K562 (cell line): ENCODE measurements at regions not wholly inside any gene's neighbourhood (a gene's known extent, or its start where the extent isn't known, plus 50 kb on each side); places are given as distances from the start of the nearest gene placed in this dataset.

Source experiments
- AFF4 ChIP-seq: sonication (generic); formaldehyde crosslinking; IDR thresholded peaks from 2 replicates; pipeline ENCODE4 v1.8.0; 2023; ENCODE audit warnings: mild to moderate bottlenecking, missing genetic modification reagents
- HNRNPL ChIP-seq: fragments of 200-400 bp; formaldehyde crosslinking; IDR thresholded peaks from 2 replicates; pipeline ENCODE4 v1.6.1; 2017; ENCODE audit warnings: low read depth, mild to moderate bottlenecking, low read length
- PRDM10 ChIP-seq: fragments of 450-650 bp; IDR thresholded peaks from 2 replicates; pipeline ENCODE4 v1.6.1; 2018; ENCODE audit not compliant: partially characterized antibody

DNA sequence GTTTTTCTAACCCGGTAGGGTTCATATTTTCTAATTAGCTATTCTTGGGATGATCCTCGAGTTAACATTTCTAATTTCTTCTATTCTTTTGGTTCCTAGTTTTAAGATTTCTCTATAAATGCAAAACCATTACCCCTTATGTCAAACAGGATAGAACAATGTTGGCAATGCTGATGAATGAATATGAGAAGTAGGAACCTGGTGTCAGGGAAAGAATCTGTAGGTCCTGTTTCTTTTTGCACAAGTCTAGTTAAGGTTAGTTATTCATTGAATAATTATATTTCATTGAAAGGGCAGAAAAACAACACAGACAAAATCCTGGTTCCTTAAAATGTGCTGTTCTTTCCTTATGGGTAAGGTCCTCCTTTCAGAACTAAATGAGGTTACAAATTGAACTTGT is 766.4 kb upstream of the FAM98A start (continued):
- no peak for TF ChIP-seq AFF4 (CRISPR knock-in tag)
- TF ChIP-seq HNRNPL = no peak
- no peak for TF ChIP-seq PRDM10
